GDM1 (cell line): ENCODE measurements at regions not wholly inside any gene's neighbourhood (a gene's known extent, or its start where the extent isn't known, plus 50 kb on each side); places are given as distances from the start of the nearest gene placed in this dataset.

Source experiments
- DNase-seq: peaks from one replicate; lab custom pipeline; 2025; lab: John Stamatoyannopoulos, UW

DNA sequence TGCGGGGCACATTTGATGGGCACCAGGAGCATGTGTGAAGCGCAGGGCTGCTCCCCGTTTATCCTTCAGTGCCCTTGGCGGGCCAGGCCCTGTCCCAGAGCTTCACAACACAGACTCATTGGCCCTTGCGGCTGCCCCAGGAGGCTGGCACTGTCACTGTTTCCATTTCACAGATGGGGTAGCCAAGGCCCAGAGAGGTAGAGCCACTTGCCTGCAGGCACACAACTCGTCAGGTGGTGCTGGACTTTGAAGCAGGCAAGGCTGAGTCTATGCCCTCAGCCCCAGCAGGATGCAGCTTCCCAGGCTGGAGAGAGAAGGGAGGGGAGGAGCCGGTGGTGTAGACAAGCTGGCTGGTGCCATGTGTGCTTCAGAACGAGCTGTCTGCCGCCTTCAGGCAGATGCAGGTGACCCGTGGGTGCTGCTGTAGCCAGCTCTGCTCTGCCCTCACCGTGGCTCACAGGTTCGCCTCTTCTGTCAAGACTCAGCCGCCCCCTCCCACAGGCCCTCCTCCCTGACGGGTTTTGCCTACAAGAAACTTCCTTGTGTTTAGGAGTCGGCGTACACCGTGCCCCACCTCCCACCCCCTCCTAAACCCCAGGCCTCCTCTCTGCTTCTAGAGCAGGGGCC lies 232.3 kb upstream of the CIBAR2 start:
- DNase-seq: no peak

DNA sequence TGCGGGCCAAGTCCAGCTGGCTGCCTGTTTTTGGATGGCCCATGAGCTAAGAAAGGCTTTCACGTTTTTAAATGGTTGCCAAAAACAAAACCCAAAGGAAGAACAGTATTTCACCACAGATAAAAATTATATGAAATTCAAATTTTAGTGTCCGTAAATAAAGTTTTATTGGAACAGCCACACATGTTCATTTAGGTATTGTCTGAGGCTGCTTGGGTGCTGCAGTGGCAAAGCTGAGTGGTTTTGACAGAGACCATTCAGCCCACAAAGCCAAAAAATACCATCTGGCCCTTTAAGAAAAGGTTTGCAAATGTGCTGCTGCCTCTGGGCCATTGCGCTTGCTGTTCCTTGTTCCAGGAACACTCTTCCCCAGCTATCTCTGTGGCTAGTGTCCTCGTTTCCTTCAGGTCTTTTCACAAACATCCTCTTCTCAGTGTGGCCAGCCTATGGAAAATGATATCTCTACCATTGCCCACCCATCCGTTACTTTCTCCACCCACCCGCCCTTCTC lies 232.9 kb upstream of the CIBAR2 start:
- DNase-seq: no peak

DNA sequence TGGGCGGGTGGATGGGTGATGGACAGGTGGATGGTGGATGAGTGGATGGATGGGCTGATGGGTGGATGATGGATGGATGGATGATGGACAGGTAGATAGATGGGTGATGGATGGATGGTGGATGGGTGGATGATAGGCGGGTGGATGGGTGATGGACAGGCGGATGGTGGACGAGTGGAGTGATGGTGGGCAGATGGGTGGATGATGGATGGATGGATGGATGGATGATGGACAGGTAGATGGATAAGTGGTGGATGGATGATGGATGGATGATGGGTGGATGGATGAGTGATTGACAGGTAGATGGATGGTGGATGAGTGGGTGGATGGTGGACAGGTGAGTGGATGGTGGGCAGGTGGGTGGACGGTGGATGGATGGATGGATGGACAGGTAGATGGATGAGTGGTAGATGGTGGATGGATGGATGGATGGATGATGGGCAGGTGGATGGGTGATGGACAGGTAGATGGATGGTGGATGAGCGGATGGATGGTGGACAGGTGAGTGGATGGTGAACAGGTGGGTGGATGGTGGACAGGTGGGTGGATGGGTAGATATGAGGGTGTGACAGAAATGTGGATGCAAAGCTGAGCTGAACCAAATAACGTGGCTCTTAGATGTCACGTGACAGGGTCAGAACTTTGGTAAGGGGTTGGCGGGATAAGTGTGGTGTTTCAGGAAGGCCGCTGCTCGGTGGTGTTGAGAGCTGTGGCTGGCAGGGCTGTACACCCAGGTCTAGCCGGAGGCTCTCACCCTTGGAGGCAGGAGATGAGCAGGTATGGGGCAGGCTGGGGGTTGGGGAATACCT lies 234.3 kb upstream of the CIBAR2 start:
- DNase-seq: no peak

DNA sequence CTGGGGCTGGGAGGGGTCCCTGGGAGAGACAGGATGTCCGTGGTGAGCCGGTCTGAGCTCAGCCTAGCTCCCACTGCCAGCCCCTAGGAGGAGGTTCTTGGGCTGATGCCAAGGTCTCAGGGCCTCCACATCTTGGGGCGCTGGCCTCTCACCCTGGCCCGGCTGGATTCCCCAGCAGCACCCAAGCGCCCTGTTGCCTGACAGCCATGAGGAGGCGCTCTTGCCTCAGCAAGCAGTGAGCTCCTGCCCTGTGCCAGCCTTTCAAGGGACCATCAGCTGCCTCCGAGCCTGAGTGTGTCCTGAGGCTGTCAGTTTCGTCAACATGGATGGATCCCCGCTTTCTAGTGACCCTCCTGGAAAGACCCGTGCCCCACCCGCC lies 234.9 kb upstream of the CIBAR2 start:
- peak; percentile 17 for DNase-seq

DNA sequence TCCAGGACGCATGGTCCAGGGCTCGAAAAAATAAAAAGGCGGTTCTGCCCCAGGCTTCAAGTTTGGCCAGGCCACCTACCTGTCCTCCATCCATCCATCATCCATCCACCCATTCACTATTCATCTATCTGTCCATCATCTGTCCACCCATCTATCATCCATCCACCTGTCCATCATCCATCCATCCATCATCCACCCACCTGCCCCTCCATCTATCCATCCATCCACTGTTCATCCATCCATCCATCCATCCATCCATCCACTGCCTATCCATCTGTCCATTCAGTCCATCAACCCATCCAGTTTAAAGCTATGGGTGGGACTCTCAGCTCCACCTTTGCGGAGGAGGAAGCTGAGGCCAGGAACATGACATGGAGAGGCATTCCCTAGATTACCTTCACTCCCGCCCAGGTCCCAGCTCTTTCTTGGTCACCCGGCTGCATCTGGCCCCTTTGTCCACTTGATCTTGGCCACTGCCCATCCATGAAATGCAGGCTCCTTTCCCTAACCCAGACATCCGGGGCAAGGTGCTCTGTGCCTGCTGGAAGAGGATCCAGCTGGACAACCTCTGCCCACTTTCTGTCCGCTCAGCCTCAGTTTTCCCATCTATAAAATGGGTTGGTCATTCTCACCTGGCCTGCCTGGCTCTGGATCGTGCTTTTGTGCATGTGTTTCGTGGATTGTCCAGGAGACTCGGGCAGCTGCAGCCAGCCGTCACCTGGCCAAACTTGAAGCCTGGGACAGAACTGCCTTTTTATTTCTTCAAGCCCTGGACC lies 236.0 kb upstream of the CIBAR2 start:
- DNase-seq: no peak

DNA sequence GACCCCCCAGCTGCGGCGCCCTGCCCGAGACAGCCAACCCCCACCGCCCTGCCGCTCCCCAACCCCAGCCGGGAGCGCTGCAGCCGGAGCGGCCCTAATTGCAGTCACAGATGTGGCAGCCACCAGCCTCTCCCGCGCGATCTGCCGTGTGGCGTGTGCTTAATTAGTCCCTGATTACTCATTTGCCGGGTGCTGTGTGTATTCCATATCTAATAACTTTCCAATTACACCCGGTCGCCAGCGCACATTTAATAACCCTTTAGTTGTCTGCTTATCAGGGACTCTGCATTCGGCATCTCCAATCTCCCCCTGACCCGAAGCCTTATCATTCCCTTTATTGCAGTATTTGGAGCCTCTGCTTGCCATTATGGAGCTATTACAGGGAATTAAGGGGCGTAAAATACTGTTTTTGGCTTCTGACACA lies 236.7 kb upstream of the CIBAR2 start:
- DNase-seq: no peak

DNA sequence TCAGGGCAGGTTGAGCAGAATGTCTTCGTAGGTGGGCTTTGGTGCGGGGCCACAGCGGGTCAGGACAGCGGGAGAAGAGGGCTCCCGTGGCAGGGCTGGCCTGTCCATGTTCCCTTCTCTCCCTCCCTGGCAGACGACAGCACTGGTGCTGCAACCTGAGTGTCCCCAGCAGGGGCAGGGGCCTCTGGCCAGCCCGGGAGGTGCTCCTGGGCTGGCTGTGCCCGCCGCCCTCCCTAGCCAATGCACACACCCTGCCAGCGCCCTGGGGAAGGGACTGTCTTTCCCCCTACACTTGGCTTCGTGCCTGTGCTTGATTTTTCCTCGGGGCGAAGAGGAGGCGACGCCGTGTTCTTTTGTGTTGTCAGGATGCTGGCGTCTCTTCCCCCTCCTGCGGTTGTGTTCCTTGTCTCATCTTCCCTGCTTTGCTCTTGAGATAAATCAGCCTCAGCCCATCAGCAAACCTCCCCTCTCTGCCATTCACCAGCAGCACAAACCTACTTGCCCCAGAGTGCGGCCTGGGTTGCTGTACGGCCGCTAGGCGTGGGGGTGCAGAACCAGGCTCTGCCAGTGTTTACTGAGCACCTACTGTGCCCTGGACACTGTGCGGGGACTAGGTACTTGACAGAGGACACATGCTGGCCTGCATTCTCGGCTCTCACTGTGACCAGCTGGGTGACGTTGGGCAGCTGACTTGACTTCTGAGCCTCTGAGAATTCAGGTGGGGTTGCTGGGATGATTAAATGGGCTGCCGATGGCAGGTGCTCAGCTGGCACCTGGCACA lies 237.3 kb upstream of the CIBAR2 start:
- no peak for DNase-seq

DNA sequence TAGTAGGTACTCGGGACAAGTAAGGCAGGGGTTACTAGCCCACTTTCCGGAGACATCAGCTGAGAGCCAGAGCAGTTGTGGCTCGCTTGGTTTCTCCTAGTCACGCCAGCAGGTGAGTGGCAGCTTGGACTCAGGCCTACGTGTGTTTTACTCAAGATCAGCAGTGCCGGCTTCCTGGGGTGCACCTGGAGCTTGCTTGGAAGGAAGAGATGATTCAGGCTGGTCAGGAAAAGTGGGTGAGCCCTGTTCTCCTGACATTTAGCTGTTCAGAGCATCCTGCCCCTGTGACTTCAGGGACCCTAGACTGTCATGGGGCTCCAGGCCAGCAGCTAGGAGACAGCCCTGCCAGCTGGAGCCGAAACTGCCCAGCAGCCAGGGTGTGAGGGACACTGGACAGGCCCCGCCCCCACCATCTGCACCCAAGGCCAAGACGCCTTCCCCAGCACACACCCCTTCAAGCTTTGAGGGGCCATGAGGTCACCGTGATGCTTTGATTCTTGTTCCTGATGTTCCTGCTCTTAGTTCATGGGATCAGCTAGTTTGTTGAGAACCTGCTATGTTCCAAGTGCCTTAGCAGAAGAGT lies 238.0 kb upstream of the CIBAR2 start:
- no peak for DNase-seq

DNA sequence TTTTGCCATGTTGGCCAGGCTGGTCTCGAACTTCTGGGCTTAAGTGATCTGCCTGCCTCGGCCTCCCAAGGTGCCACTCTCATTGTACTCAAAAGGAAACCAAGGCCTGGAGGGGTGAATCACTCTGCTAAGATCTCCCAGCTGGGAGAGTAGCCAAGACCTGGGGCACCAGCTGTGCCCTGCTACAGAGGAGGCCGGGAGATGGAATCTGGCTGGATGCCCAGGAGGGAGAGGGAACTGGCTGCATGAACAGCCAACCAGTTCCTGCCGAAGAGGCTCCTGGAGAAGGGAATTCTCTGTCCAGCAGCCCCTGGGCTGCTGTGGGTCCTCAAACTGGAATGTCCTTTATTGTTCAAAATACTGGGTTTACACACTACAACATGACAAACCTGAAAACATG lies 238.7 kb upstream of the CIBAR2 start:
- no peak for DNase-seq

DNA sequence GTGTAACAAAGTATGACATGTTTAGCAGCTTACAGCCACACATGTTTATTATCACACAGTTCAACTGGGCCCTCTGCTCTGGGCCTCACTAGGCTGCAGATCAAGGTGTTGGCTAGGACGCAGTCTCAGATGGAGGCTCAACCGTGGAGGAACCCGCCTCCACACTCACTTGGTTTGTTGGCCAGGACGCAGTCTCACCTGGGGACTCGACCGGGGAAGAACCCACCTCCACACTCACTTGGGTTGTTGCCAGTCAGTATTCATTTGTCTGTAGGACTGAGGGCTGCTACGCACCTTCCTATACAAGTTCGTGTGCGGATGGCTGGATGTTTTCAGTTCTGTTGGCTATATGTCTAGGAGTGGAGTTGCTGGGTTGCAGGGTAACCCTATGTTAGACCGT lies 240.7 kb upstream of the CIBAR2 start:
- no peak for DNase-seq

DNA sequence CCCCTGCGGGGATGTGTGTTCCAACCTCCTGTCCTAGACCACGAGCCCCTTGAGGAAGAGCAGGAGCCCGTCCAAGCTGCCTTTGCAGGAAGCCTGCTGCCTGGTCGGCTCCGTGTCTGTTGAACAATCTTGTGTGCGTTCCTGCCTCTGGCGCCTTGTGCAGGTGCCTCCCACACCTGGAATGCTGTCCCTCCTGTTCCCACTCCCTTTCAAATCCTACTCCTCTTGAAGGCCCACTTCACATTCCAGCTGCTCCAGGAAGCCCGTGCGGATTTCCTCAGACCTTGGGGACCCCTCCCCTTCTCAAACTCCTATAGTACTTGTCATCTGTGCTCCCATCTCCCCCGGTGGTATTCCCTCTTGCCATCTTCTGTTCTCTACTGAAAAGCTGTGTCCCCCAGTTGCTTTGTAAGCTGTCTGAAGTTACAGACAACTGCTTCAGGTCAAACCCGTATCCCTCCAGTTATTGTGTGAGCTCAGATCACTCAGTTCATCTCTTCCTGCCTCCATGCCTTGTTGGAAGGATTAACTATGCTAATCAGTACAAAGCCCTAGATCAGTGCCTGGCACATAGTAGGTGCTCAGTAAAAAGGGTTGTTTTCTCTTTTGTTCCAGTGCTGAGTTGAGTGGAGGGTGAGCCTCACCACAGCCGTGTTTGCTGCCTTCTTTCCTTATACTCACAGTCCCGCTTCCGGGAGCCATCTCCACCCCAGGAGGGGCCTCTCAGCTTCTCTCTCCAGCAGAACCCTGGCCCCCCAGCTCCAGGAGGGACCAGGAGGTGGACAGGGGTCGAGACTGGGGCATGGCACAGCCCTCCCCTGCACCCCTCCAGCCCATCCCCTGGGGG lies 241.8 kb upstream of the CIBAR2 start:
- no peak for DNase-seq

DNA sequence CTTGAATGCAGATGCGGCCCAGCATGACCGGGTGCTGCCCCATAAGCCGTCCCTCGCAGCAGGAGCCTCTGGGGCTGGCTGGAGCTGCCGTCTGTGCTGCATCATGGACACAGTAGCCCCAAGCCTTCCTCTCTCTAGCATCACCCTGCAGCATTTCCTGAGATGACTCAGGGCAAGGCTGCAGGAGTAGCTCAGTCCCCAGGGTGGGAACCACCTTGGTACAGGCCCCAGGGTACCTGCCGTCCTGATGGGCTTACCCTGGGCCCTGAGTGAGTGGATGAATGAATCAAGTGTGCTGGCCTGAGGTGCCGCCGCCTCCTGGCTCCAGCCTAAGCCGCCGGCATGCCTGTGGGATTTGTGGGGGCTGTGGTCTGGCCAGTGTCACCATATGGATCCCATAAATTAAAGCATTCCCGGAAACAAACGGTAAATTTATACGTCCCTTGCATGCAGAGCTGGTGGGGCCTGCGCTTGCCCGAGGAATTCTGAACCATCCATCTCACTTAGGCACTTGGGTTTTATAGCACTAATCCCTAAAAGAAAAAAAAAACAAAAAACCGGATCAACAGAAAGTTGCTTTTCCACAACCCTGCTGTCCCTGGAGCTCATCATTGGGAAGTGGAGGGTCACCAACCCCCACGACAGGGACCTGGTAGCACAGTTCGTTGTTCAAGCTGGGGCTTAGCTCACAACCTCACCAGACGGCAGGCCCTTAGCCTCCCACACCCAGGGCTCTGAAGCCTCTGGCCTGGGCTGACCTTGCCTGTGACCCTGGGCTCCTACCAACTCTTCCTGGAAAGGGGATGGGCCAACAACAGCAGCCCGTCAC lies 242.6 kb upstream of the CIBAR2 start:
- DNase-seq: peak; percentile 18

DNA sequence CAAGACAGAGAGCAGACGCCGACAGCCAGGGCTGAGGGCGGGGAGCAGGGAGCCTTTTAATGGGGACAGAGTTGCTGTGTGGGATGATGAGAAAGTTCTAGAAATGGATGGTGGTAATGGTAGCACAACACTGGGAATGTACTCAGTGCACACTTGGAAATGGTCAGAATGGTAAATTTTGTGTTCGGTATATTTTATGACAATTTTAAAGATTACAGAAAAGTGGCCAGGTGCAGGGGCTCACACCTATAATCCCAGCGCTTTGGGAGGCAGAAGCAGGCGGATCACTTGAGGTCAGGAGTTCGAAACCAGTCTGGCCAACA lies 243.2 kb upstream of the CIBAR2 start:
- DNase-seq: no peak

DNA sequence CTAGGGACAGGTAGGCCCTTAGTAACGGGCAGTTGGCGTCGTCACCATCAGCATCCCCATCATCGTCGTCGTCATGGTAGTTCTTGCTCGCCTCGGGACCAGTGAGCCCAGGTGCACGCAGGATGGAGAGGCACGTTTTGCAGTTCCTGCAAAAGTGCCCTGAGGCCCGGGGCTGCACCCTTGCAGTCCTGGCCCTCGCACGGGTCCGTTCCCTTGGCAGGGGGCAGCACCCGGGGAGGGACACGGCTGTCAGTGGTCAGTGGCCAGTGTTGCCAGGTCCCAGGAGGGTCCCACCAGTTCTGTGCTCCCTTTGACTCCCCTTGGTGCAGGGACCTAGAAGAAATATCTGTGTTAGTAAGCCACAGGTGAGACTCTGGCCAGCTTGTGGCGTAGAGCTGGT lies 243.9 kb upstream of the CIBAR2 start:
- DNase-seq: no peak

DNA sequence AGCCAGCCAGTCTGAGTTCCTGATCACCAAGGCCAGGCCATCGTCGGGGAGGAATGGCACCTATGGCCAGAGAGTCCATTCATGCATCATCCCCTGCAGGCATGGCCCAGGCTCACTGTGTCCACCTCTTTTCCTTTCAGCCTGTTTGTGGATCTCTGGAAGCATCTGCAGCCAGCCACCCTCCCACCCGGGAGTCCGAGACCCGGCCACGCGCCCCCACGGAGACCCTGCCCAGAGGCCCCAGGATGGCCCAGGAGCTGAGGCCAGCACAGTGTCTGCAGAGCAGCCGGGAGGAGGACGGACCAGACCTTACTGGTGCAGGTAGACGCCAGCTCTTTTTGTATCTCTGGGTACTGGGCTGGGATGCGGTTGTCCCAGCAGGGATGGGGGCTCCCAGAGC lies 245.1 kb upstream of the CIBAR2 start:
- DNase-seq: no peak

DNA sequence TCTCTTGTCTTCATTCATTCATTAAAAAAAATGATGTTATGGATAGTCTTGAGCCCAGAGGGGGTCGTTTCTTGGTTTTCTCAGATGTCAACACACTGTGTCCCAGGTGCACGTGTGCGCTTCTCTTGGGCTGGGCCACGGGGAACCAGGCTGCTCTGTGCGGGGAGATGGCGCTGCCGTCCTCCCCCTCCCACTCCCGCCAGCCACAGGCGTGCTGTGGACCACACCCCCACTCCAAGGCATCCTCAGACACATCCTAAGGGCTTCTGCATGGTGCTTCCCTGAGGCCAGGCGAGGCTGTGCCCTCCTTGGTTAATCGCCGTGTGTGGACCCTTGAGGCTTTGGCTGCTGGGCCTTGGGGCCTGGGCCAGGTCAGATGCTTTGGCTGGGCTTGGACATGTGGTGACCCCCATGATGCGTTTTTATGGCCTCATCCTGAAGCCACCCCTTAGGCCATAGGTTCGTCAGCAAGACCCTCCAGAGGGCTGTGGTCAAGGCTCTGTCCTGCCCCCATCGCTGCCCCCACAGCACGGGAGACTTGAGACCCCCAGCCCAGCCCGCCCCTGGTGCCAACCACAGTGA lies 245.7 kb upstream of the CIBAR2 start:
- no peak for DNase-seq

DNA sequence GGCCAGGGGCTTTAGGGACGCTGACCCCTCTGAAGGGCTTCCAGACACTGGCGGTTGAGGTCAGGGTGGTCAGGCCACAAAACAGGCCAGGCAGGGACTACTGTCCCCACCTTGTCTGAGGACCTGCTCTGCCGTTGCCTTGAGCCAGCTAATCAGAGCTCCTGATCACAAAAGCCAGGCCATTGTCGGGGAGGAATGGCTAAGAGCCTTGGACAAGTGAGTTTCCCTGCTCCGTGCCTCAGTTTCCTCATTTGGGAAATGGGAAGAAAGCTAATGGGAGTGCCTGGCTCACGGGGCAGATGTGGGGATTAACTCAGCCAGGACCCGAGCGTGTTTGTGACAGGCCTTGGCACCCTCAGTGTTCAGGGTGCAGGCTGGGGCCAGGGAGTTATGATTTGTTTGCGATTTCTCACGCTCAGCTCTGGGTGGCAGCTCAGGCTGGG lies 246.5 kb upstream of the CIBAR2 start:
- no peak for DNase-seq

DNA sequence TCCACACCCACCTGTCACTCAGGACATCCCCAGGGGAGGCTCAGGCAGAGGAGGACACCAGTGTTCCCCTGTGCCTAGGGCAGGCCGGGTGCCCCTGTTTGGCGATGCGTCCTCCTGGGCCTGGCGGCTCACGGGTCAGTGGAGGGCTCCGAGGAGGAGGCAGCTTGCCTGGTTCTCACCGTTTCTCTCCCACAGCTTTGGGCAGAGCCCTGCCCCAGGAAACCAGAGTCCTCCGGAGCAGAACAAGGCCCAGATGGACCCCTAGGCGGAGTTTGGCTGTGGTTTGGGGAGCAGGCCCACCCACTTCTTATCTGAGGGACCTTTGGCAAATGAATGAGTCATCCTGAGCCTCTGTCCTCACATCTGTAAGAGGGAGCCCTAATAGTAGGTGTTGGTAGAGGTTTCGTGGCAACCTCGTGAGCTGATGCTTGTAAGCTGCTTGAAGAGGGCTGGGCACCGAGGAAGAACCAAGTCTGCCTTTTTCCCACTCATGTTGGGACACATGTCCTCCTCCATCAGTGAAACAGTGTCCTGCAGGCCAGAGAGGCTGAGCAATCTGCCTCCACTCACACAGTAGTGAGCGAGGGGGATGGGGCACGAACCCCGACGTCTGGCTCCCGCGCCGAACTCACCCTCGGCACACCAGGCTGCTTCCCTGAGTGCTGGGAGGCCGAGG lies 247.0 kb upstream of the CIBAR2 start:
- no peak for DNase-seq
